CD4-positive, CD25-positive, alpha-beta regulatory T cell (primary cell): ENCODE measurements at regions not wholly inside any gene's neighbourhood (a gene's known extent, or its start where the extent isn't known, plus 50 kb on each side); places are given as distances from the start of the nearest gene placed in this dataset.
"Not testable (repeated sequence)": the region's sequence is repeated elsewhere in the genome, so short reads cannot be mapped to it uniquely, and the experiment has no call there.

ENCODE experiments used
- ATAC-seq, 2 donors: fragments of 150-1000 bp; cut with Tn5 transposase; one replicate each; pipeline ENCODE4 v1.10.0; 2021; ENCODE audit warnings: low read depth in 2 of 2, moderate number of reproducible peaks in 2 of 2, moderate library complexity in 1 of 2
- DNase-seq, 3 donors: peaks; one replicate each; pipeline versions ENCODE4 v3.0.0 to v3.0.0-alpha.2; 2012 to 2022; ENCODE audit warnings: mixed read lengths in 1 of 3
- H3K27ac ChIP-seq: one replicate; pipeline ENCODE4 v1.7.0; 2013; ENCODE audit warnings: mild to moderate bottlenecking, low read length; ENCODE audit not compliant: insufficient read depth, poor library complexity, severe bottlenecking
- H3K27me3 ChIP-seq: one replicate; pipeline ENCODE4 v1.7.0; 2013; ENCODE audit warnings: low read length; ENCODE audit not compliant: control insufficient read depth, insufficient read depth
- H3K36me3 ChIP-seq: one replicate; pipeline ENCODE4 v1.7.0; 2013; ENCODE audit warnings: mild to moderate bottlenecking, low read length, moderate library complexity; ENCODE audit not compliant: control insufficient read depth, insufficient read depth
- H3K4me1 ChIP-seq: 2 replicates; pipeline ENCODE4 v1.7.0; 2013; ENCODE audit warnings: mild to moderate bottlenecking, low read length; ENCODE audit not compliant: insufficient read depth, control insufficient read depth, poor library complexity, severe bottlenecking
- H3K4me3 ChIP-seq: one replicate; pipeline ENCODE4 v1.7.0; 2013; ENCODE audit warnings: low read depth, mild to moderate bottlenecking, low read length, moderate library complexity
- H3K9me3 ChIP-seq, 2 experiments: 1 replicate in 1 of 2; 2 replicates in 1 of 2; pipeline ENCODE4 v1.7.0; 2013; ENCODE audit warnings: low read length in 2 of 2, mild to moderate bottlenecking in 1 of 2, moderate library complexity in 1 of 2; ENCODE audit not compliant: control insufficient read depth in 2 of 2
- H3K27ac Mint-ChIP-seq, 3 donors: one replicate each; pipeline ENCODE4 v1.8.0; 2020 to 2022; ENCODE audit warnings: mild to moderate bottlenecking in 3 of 3, mixed read lengths in 3 of 3, moderate library complexity in 2 of 3
- H3K27me3 Mint-ChIP-seq: one replicate; pipeline ENCODE4 v1.8.0; 2022; ENCODE audit warnings: mild to moderate bottlenecking, mixed read lengths
- H3K36me3 Mint-ChIP-seq: one replicate; pipeline ENCODE4 v1.8.0; 2020; ENCODE audit warnings: mixed read lengths
- H3K4me1 Mint-ChIP-seq, 4 donors: one replicate each; pipeline ENCODE4 v1.8.0; 2020 to 2022; ENCODE audit warnings: mixed read lengths in 4 of 4, mild to moderate bottlenecking in 1 of 4
- H3K4me3 Mint-ChIP-seq, 4 donors: one replicate each; pipeline ENCODE4 v1.8.0; 2020 to 2022; ENCODE audit warnings: mild to moderate bottlenecking in 4 of 4, mixed read lengths in 4 of 4, moderate library complexity in 3 of 4
- H3K9me3 Mint-ChIP-seq, 7 donors: one replicate each; pipeline ENCODE4 v1.8.0; 2020 to 2022; ENCODE audit warnings: mixed read lengths in 7 of 7, mild to moderate bottlenecking in 3 of 7, moderate library complexity in 2 of 7

DNA sequence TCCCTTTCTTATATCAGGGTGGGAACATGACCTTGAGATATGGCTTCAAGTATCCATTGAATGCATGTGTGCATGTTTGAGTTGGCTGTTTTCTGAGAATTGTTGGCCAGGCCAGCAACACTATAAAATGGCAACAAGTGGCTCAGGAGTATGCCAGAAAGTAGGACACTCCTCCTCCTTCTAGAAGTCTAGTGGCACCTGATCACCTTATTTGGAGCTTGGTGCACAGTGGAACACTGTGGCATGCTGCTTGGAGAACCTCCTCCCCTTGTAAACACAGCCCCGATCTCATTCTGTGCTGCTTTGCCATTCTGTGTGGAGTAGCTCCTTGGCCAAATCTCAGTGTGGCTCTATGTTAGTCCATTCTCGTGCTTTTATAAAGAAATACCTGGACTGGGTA lies 114.8 kb upstream of the NDN start:
- no peaks in the 10 kb centered on the region for H3K36me3 Mint-ChIP-seq
- no peak for DNase-seq
- no peak overlapping the region for H3K27ac ChIP-seq
- H3K36me3 ChIP-seq, result no peaks in the 10 kb centered on the region
- H3K27me3 Mint-ChIP-seq, result no peaks in the 10 kb centered on the region
- H3K4me1 ChIP-seq, result no peaks in the 10 kb centered on the region
- no peak for ATAC-seq
- peaks cover 1 to 6% of the 10 kb centered on the region in 2 experiments for H3K9me3 ChIP-seq
- H3K27ac Mint-ChIP-seq, result no peak overlapping the region
- H3K4me1 Mint-ChIP-seq, result no peaks in the 10 kb centered on the region
- no peaks in the 10 kb centered on the region for H3K27me3 ChIP-seq
- no peak overlapping the region for H3K4me3 ChIP-seq
- H3K9me3 Mint-ChIP-seq, result peaks cover 0 to 19% (median 15%) of the 10 kb centered on the region in 7 donors
- H3K4me3 Mint-ChIP-seq, result no peak overlapping the region

DNA sequence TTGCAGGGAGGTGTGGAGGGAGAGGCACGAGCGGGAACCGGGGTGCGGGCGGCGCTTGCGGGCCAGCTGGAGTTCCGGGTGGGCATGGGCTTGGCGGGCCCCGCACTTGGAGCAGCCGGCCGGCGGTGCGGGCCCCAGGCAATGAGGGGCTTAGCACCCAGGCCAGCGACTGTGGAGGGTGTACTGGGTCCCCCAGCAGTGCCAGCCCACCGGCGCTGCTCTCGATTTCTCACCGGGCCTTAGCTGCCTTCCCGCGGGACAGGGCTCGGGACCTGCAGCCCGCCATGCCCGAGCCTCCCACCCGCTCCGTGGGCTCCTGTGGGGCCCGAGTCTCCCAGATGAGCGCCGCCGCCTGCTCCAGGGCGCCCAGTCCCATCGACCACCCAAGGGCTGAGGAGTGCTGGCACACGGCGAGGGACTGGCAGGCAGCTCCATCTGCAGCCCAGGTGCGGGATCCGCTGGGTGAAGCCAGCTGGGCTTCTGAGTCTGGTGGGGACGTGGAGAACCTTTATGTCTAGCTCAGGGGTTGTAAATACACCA lies 115.9 kb upstream of the NDN start:
- peaks cover 0 to 19% (median 8%) of the 10 kb centered on the region in 7 donors for H3K9me3 Mint-ChIP-seq
- not testable (repeated sequence) for ATAC-seq, H3K27me3 Mint-ChIP-seq, H3K4me1 Mint-ChIP-seq, H3K27ac Mint-ChIP-seq, H3K27me3 ChIP-seq, H3K4me3 Mint-ChIP-seq, H3K36me3 ChIP-seq, H3K4me3 ChIP-seq, DNase-seq, H3K36me3 Mint-ChIP-seq, H3K4me1 ChIP-seq, H3K27ac ChIP-seq, H3K9me3 ChIP-seq

DNA sequence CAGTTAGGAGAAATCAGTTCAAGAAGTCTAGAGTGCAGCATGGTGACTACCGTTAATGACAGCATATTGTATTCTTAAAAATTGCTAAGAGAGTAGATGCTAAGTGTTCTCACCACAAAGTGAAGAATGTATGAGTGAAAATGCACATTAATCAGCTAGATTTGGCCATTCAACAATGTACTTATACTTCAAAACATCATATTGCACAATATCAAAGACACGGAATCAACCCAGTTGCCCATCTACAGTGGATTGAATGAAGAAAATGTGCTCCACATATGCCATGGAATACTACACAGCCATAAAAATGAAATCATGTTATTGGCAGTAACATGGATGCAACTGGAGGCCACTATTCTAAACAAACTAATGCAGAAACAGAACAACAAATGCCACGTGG lies 119.9 kb upstream of the NDN start:
- Mint-ChIP-seq H3K36me3 (no peaks in the 10 kb centered on the region), H3K4me3 (no peak overlapping the region)
- no peaks in the 10 kb centered on the region for H3K4me1 ChIP-seq

DNA sequence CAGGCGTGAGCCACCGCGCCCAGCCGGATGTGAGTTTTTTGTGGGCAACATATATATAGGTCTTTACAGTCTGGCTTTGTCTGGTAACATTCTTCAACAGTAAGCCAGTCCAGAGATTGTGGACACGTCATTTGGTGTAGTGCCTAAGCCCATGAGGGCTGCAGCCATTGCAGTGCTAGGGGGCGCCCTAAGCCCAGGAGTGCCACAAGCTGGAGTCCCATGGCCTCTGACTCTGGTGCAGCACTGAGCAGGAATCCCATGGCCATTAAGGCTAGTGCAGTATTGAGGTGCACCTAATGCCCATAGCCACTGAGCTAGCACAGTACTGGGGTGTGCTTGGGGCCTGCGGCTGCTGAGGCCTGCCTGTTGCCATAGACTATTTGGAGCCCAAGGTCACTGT lies 136.4 kb upstream of the NDN start:
- no peak for ATAC-seq
- Mint-ChIP-seq H3K27me3 (no peaks in the 10 kb centered on the region), H3K36me3 (no peaks in the 10 kb centered on the region), H3K27ac (no peak overlapping the region), H3K4me1 (no peaks in the 10 kb centered on the region), H3K4me3 (no peak overlapping the region), H3K9me3 (peaks cover 2 to 34% (median 9%) of the 10 kb centered on the region in 7 donors)
- DNase-seq, result no peak
- H3K36me3 ChIP-seq, result no peaks in the 10 kb centered on the region
- H3K4me3 ChIP-seq, result no peak overlapping the region
- no peaks in the 10 kb centered on the region for H3K4me1 ChIP-seq
- H3K9me3 ChIP-seq, result peaks cover 0 to 6% of the 10 kb centered on the region in 2 experiments
- H3K27ac ChIP-seq, result no peak overlapping the region
- no peaks in the 10 kb centered on the region for H3K27me3 ChIP-seq

More for the DNA sequence above, 119.9 kb upstream of the NDN start:
- Histone ChIP-seq H3K36me3 (no peaks in the 10 kb centered on the region), H3K4me3 (no peak overlapping the region), H3K9me3 (peaks cover 2 to 3% of the 10 kb centered on the region in 2 experiments), H3K27me3 (no peaks in the 10 kb centered on the region), H3K27ac (no peak overlapping the region)
- H3K4me1 Mint-ChIP-seq, result no peaks in the 10 kb centered on the region
- no peak overlapping the region for H3K27ac Mint-ChIP-seq
- H3K27me3 Mint-ChIP-seq, result no peaks in the 10 kb centered on the region
- ATAC-seq (no peak), DNase-seq (no peak)
- H3K9me3 Mint-ChIP-seq, result peaks cover 0 to 22% (median 8%) of the 10 kb centered on the region in 7 donors

GRCh38 chr15:23828786-23829185 lies 141.7 kb upstream of the NDN start:
- ATAC-seq, result no peak
- H3K36me3 Mint-ChIP-seq, result no peaks in the 10 kb centered on the region

DNA sequence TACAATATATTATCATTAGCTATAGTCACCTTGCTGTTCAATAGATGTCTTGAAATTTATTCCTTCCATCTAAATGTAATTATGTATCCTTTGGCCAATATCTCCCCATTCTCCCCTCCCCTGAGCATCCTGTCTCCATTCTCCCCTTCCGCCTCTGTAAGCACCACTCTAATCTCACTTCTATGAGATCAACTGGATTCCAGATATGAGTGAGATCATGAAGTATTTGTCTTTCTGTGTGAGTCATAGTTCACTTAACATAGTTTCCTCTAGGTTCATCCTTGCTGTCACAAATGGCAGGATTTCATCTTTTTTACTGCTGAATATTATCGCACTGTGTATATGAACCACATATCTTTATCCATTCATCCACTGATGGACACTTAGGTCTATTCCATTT lies 148.8 kb upstream of the NDN start:
- H3K4me1 Mint-ChIP-seq, result no peaks in the 10 kb centered on the region
- H3K36me3 ChIP-seq, result no peaks in the 10 kb centered on the region
- H3K27ac Mint-ChIP-seq, result no peak overlapping the region
- H3K9me3 ChIP-seq, result peaks cover 0 to 7% of the 10 kb centered on the region in 2 experiments
- H3K4me3 ChIP-seq, result no peak overlapping the region
- H3K27ac ChIP-seq, result no peak overlapping the region
- H3K9me3 Mint-ChIP-seq, result peaks cover 3 to 19% (median 11%) of the 10 kb centered on the region in 7 donors
- no peak overlapping the region for H3K4me3 Mint-ChIP-seq
- no peaks in the 10 kb centered on the region for H3K36me3 Mint-ChIP-seq
- H3K27me3 Mint-ChIP-seq, result no peaks in the 10 kb centered on the region
- no peak for DNase-seq
- ATAC-seq, result no peak
- H3K27me3 ChIP-seq, result no peaks in the 10 kb centered on the region
- no peaks in the 10 kb centered on the region for H3K4me1 ChIP-seq

More at GRCh38 chr15:23828786-23829185, 141.7 kb upstream of the NDN start:
- Mint-ChIP-seq H3K4me1 (no peaks in the 10 kb centered on the region), H3K9me3 (peaks cover 3 to 26% (median 6%) of the 10 kb centered on the region in 7 donors), H3K27ac (no peak overlapping the region), H3K4me3 (no peak overlapping the region), H3K27me3 (no peaks in the 10 kb centered on the region)
- Histone ChIP-seq H3K9me3 (peaks cover 0 to 18% of the 10 kb centered on the region in 2 experiments), H3K4me3 (no peak overlapping the region), H3K27me3 (no peaks in the 10 kb centered on the region), H3K36me3 (no peaks in the 10 kb centered on the region), H3K4me1 (no peaks in the 10 kb centered on the region), H3K27ac (no peak overlapping the region)
- no peak for DNase-seq

DNA sequence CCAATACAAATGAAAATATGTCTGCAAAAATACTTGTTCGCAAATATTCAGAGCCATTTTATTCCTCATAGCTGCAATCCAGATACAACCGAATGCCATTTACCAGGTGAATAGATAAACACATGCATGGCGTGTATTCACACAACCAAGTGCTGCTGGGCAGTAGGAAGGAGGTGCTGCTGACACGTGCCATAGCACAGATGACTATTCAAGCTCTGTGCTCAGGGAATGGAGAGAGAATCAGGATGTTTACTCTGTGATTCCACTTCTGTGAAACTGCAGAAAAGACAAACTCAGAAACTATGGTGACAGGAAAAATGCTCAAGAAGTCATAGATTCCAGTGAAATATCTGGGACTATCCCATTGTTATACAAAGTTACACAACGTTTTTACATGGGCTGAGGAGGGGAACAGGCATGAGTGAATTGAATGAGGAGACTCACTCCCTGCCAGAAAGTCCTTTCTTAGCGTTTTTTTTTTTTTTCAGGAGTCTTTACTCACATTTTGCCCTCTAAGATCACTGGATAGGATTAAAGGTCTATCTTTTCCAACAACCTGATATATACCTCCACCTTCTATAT lies 152.9 kb upstream of the NDN start:
- Mint-ChIP-seq H3K36me3 (no peaks in the 10 kb centered on the region), H3K4me3 (no peak overlapping the region)

DNA sequence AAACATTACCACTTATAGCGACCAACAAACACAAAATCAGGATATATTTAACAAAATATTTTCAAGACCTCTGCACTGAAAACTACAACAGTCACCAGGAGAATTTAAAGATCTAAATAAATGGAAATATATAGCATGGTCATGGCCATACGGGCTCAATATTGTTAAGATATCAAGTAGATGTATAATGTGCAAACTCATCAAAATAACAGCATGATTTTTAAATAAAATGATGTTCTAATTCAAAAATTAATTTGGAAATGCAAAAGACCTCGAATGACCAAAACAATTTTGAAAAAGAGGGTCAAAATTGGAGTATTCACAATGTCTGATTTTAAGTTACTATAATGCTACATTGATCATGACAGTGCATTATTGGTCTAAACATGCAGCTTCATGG lies 159.1 kb upstream of the NDN start:
- H3K36me3 Mint-ChIP-seq, result no peaks in the 10 kb centered on the region
- H3K27ac ChIP-seq, result no peak overlapping the region
- H3K4me3 ChIP-seq, result no peak overlapping the region
- no peak for DNase-seq
- no peaks in the 10 kb centered on the region for H3K4me1 ChIP-seq
- H3K4me3 Mint-ChIP-seq, result no peak overlapping the region
- no peaks in the 10 kb centered on the region for H3K27me3 ChIP-seq
- H3K4me1 Mint-ChIP-seq, result no peaks in the 10 kb centered on the region
- peaks cover 0 to 19% (median 3%) of the 10 kb centered on the region in 7 donors for H3K9me3 Mint-ChIP-seq
- H3K27me3 Mint-ChIP-seq, result no peaks in the 10 kb centered on the region
- ATAC-seq, result no peak
- H3K27ac Mint-ChIP-seq, result no peak overlapping the region
- peaks cover 0 to 4% of the 10 kb centered on the region in 2 experiments for H3K9me3 ChIP-seq
- H3K36me3 ChIP-seq, result no peaks in the 10 kb centered on the region

More for the DNA sequence above, 152.9 kb upstream of the NDN start:
- no peak for DNase-seq
- Histone ChIP-seq H3K9me3 (peaks cover 0 to 4% of the 10 kb centered on the region in 2 experiments), H3K27ac (no peak overlapping the region), H3K4me1 (no peaks in the 10 kb centered on the region), H3K4me3 (no peak overlapping the region), H3K36me3 (no peaks in the 10 kb centered on the region), H3K27me3 (no peaks in the 10 kb centered on the region)
- H3K4me1 Mint-ChIP-seq, result no peaks in the 10 kb centered on the region
- peaks cover 3 to 28% (median 11%) of the 10 kb centered on the region in 7 donors for H3K9me3 Mint-ChIP-seq
- H3K27ac Mint-ChIP-seq, result no peak overlapping the region
- ATAC-seq, result no peak
- H3K27me3 Mint-ChIP-seq, result no peaks in the 10 kb centered on the region
